Keratinocyte (primary cell): ENCODE measurements at regions not wholly inside any gene's neighbourhood (a gene's known extent, or its start where the extent isn't known, plus 50 kb on each side); places are given as distances from the start of the nearest gene placed in this dataset.
A peak's percentile ranks its signal among the peaks of the same experiment; 100 is the strongest.

Experiments used
- EZH2 ChIP-seq: IDR thresholded peaks from one replicate; pipeline ENCODE4 v1.6.1; 2012; ENCODE audit warnings: inconsistent platforms, mild to moderate bottlenecking, low read length, moderate library complexity
- TF ChIP-seq, protein P1 (sequence below), 3 experiments: IDR thresholded peaks in 1 of 3; conservative IDR thresholded peaks in 1 of 3; optimal IDR thresholded peaks in 1 of 3; 2 replicates in 2 of 3; 3 replicates in 1 of 3; pipeline versions ENCODE3 to v1.5.1; 2011; ENCODE audit warnings: low read length in 3 of 3, mild to moderate bottlenecking in 3 of 3, moderate library complexity in 2 of 3, control low read depth in 1 of 3, inconsistent platforms in 1 of 3; ENCODE audit not compliant: insufficient read depth in 2 of 3; ENCODE audit errors: extremely low read depth in 1 of 3

DNA sequence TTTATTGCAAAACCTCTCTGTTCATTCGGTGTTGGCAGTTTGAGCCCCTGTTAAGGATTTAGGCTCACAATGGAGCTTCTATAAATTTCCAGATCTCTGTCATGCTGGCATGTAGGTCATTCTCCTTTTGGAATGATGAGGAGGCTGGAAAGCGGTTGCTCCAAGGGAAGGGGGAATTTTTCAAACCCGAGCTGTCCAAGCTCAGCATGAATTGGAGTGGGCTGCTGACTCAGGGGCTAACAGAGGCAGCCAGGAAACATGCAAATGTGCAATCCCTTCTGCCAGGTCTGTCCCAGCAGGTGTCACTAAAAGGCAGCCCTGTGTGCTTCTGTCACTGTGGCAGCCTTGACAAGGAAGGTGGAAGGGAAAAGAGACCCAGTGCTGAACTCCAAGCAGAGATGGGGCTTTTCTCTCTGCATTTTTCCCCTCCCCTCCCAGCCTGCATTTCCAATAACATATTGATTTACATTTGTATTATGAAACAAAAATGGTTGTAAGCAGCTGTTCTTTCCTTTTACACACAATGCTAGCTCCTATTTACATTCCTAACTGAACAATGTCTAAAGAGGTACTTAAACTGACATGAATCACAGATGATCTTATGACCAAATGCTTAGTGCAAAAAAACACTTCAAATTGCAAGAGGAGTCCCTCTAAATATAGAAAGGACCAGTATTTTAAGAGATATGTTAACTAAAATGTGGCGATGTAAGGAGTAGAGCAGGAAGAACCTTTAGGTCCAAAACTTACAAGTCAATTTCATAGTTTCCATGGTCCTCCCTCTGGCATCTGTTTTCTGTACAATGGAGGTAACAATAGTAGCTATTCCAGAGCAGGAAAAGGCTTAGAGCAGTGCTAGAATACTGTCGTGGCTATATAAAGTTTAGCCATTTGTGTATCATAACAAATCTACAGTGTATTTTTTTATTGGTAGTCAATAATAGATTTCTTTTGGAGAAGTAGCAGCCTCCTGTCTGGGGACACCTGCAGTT is 84.5 kb upstream of the ATP10A start:
- TF ChIP-seq, protein P1, sequence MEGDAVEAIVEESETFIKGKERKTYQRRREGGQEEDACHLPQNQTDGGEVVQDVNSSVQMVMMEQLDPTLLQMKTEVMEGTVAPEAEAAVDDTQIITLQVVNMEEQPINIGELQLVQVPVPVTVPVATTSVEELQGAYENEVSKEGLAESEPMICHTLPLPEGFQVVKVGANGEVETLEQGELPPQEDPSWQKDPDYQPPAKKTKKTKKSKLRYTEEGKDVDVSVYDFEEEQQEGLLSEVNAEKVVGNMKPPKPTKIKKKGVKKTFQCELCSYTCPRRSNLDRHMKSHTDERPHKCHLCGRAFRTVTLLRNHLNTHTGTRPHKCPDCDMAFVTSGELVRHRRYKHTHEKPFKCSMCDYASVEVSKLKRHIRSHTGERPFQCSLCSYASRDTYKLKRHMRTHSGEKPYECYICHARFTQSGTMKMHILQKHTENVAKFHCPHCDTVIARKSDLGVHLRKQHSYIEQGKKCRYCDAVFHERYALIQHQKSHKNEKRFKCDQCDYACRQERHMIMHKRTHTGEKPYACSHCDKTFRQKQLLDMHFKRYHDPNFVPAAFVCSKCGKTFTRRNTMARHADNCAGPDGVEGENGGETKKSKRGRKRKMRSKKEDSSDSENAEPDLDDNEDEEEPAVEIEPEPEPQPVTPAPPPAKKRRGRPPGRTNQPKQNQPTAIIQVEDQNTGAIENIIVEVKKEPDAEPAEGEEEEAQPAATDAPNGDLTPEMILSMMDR (optimal IDR thresholded peaks at IDR 0.05 in 1 of 3, IDR thresholded peaks at IDR 0.05 in 1 of 3, conservative IDR thresholded peaks at IDR 0.05 in 1 of 3; ENCODE audit: extremely low read depth in 1 of 3, insufficient read depth in 2 of 3, low read length in 3 of 3), result peak in 1 of 3 experiments; percentile 5
- no peak for TF ChIP-seq EZH2
